K562 (cell line): ENCODE measurements at regions not wholly inside any gene's neighbourhood (a gene's known extent, or its start where the extent isn't known, plus 50 kb on each side); places are given as distances from the start of the nearest gene placed in this dataset.

Experiments
- ATAC-seq: fragments of 200-7000 bp; cut with Tn5 transposase; 3 replicates; pipeline ENCODE4 v1.9.1; 2020; ENCODE audit warnings: moderate library complexity
- BruUV-seq: library from RNA; stranded (reverse); fragments of 400-500 nt; replicated peaks from 2 replicates; lab custom pipeline; 2021; lab: Mats Ljungman, UMichigan
- CTCF ChIA-PET: fragments of 300-600 bp; formaldehyde crosslinking; extraction: SDS; loops from one replicate; lab custom pipeline; 2021; ENCODE audit warnings: low intra/inter-chr PET ratio; lab: Yijun Ruan, JAX
- POLR2A ChIA-PET: fragments of 300-600, 350-650 bp; sonication (Branson Sonifier 250); formaldehyde crosslinking; extraction: SDS; loops from one replicate; lab custom pipeline; 2021; ENCODE audit warnings: antibody characterized with exemption, inconsistent platforms; lab: Yijun Ruan, JAX
- DNase-seq, 4 experiments: peaks; one replicate each; pipeline versions ENCODE4 v3.0.0 to v3.0.0-alpha.2; 2011 to 2018; ENCODE audit warnings: low spot score in 3 of 4, mixed read lengths in 3 of 4; ENCODE audit errors: extremely low read depth in 1 of 4
- FAIRE-seq: peaks from 2 replicates; lab custom pipeline; 2011; peaks lifted over from hg19 to GRCh38; lab: Jason Lieb, UNC
- H2AFZ ChIP-seq: 2 replicates; pipeline ENCODE4 v1.6.0; 2011; ENCODE audit warnings: low read depth, low read length, control low read depth, inconsistent platforms
- H3K27ac ChIP-seq: fragments of 200-600 bp; 3 replicates; pipeline ENCODE4 v1.8.0; 2011; ENCODE audit warnings: low read depth, mild to moderate bottlenecking, control low read depth, inconsistent platforms, low read length, moderate library complexity, mixed read lengths; ENCODE audit errors: extremely low read depth
- H3K27me3 ChIP-seq, 2 experiments: fragments of 300-600 bp in 1 of 2; 2 replicates in 1 of 2; 3 replicates in 1 of 2; pipeline versions ENCODE4 v1.6.0 to v1.8.0; 2011; ENCODE audit warnings: inconsistent platforms in 2 of 2, low read length in 2 of 2, mild to moderate bottlenecking in 1 of 2, mixed read lengths in 1 of 2, moderate library complexity in 1 of 2; ENCODE audit not compliant: control insufficient read depth in 2 of 2, insufficient read depth in 2 of 2
- H3K36me3 ChIP-seq: fragments of 300-600 bp; 3 replicates; pipeline ENCODE4 v1.8.0; 2011; ENCODE audit warnings: mild to moderate bottlenecking, low read length, inconsistent platforms; ENCODE audit not compliant: control insufficient read depth, insufficient read depth
- H3K4me1 ChIP-seq, 2 experiments: fragments of 200-600 bp in 1 of 2; replicated peaks in 1 of 2; 2 replicates in 1 of 2; 3 replicates in 1 of 2; pipeline versions ENCODE4 v1.5.1 to v1.8.0; 2011; ENCODE audit warnings: inconsistent platforms in 2 of 2, low read length in 2 of 2, mild to moderate bottlenecking in 1 of 2, mixed read lengths in 1 of 2, moderate library complexity in 1 of 2; ENCODE audit not compliant: control insufficient read depth in 2 of 2, insufficient read depth in 2 of 2
- H3K4me2 ChIP-seq: 2 replicates; pipeline ENCODE4 v1.6.1; 2011; ENCODE audit warnings: low read length, control low read depth, inconsistent platforms, mixed read lengths; ENCODE audit not compliant: insufficient read depth
- H3K4me3 ChIP-seq: fragments of 200-600 bp; sonication (generic), shearing (Covaris generic); 2 replicates; pipeline ENCODE4 v1.5.1; 2016; ENCODE audit warnings: control low read depth, inconsistent platforms
- H3K79me2 ChIP-seq: fragments of 200-600 bp; 3 replicates; pipeline ENCODE4 v1.8.0; 2011; ENCODE audit warnings: low read length, inconsistent platforms; ENCODE audit not compliant: control insufficient read depth, insufficient read depth
- H3K9ac ChIP-seq, 2 experiments: 2 replicates each; pipeline versions ENCODE4 v1.6.0 to v1.6.1; 2011; ENCODE audit warnings: low read depth in 2 of 2, low read length in 2 of 2, control low read depth in 1 of 2, inconsistent platforms in 1 of 2, mild to moderate bottlenecking in 1 of 2, mixed read lengths in 1 of 2; ENCODE audit not compliant: insufficient read depth in 1 of 2
- H3K9me1 ChIP-seq: one replicate; pipeline ENCODE4 v1.6.0; 2011; ENCODE audit warnings: inconsistent platforms, mild to moderate bottlenecking, low read length, moderate library complexity; ENCODE audit not compliant: control insufficient read depth, insufficient read depth
- H3K9me3 ChIP-seq: replicated peaks from 2 replicates; pipeline ENCODE4 v1.5.1; 2011; ENCODE audit warnings: low read depth, low read length, inconsistent platforms; ENCODE audit not compliant: control insufficient read depth, insufficient read depth
- H4K20me1 ChIP-seq: replicated peaks from 2 replicates; pipeline ENCODE4 v1.6.1; 2011; ENCODE audit warnings: low read length, inconsistent platforms, mixed read lengths; ENCODE audit not compliant: control insufficient read depth, insufficient read depth
- C11orf30 ChIP-seq: fragments of 450-650 bp; IDR thresholded peaks from 2 replicates; pipeline ENCODE4 v1.6.1; 2016; ENCODE audit warnings: low read depth, mild to moderate bottlenecking
- DDX20 ChIP-seq: fragments of 450-650 bp; IDR thresholded peaks from 2 replicates; pipeline ENCODE4 v1.6.1; 2016; ENCODE audit warnings: missing genetic modification characterization, low read depth, mild to moderate bottlenecking, missing compliant biosample characterization, moderate library complexity
- E2F1 ChIP-seq: sonication (generic); formaldehyde crosslinking; IDR thresholded peaks from 2 replicates; pipeline ENCODE4 v1.8.1; 2023; ENCODE audit warnings: mild to moderate bottlenecking, missing genetic modification reagents, moderate library complexity
- ESRRB ChIP-seq: fragments of 250-450 bp; sonication (Bioruptor Pico); IDR thresholded peaks from 2 replicates; pipeline ENCODE4 v1.5.0; 2020; ENCODE audit warnings: mild to moderate bottlenecking, moderate library complexity, borderline replicate concordance
- FOXA1 ChIP-seq: fragments of 450-650 bp; IDR thresholded peaks from 2 replicates; pipeline ENCODE4 v1.6.1; 2016; ENCODE audit warnings: mild to moderate bottlenecking, borderline replicate concordance
- HMG20B ChIP-seq: fragments of 250-450 bp; sonication (Bioruptor Pico); IDR thresholded peaks from 2 replicates; pipeline ENCODE4 v1.5.0; 2021; ENCODE audit warnings: mild to moderate bottlenecking
- MYC ChIP-seq, 2 experiments: fragments of 250-450 bp in 1 of 2; sonication (Bioruptor Pico) in 1 of 2; IDR thresholded peaks; 2 replicates each; pipeline versions ENCODE4 v1.5.1 to v1.6.1; 2012 to 2021; ENCODE audit warnings: low read depth in 2 of 2, borderline replicate concordance in 1 of 2, improper control_type of control experiment in 1 of 2, low read length in 1 of 2, mild to moderate bottlenecking in 1 of 2, moderate library complexity in 1 of 2
- NFIX ChIP-seq: fragments of 250-450 bp; sonication (Bioruptor Pico); IDR thresholded peaks from 2 replicates; pipeline ENCODE4 v1.4.0; 2020; ENCODE audit warnings: low read depth, mild to moderate bottlenecking, moderate library complexity
- NR4A1 ChIP-seq, 2 experiments: fragments of 250-450 bp in 1 of 2; fragments of 450-650 bp in 1 of 2; sonication (Bioruptor Pico) in 1 of 2; IDR thresholded peaks; 2 replicates each; pipeline versions ENCODE4 v1.4.0 to v1.6.1; 2016 to 2020; ENCODE audit warnings: mild to moderate bottlenecking in 2 of 2, missing compliant biosample characterization in 1 of 2, missing genetic modification characterization in 1 of 2, moderate library complexity in 1 of 2
- POU5F1 ChIP-seq: fragments of 150-350 bp; IDR thresholded peaks from 2 replicates; pipeline ENCODE4 v1.6.1; 2014; ENCODE audit warnings: borderline replicate concordance, low read length, low read depth, mild to moderate bottlenecking; ENCODE audit not compliant: partially characterized antibody
- SRF ChIP-seq, 2 experiments: fragments of 250-450, 450-650 bp in 1 of 2; sonication (Bioruptor Pico) in 1 of 2; sonication (generic) in 1 of 2; formaldehyde crosslinking; IDR thresholded peaks; 2 replicates each; pipeline versions ENCODE4 v1.5.0 to v1.5.1; 2020 to 2022; ENCODE audit warnings: mild to moderate bottlenecking in 1 of 2, missing genetic modification reagents in 1 of 2
- SRSF9 ChIP-seq: fragments of 200-400 bp; formaldehyde crosslinking; IDR thresholded peaks from 2 replicates; pipeline ENCODE4 v1.6.1; 2017; ENCODE audit warnings: low read depth, low read length, borderline replicate concordance
- STAT5B ChIP-seq: fragments of 250-450 bp; sonication (Bioruptor Pico); IDR thresholded peaks from 2 replicates; pipeline ENCODE4 v1.8.0; 2021; ENCODE audit warnings: mild to moderate bottlenecking, inconsistent platforms
- TCF7L2 ChIP-seq: fragments of 150-350 bp; IDR thresholded peaks from 2 replicates; pipeline ENCODE4 v1.6.1; 2016; ENCODE audit warnings: low read depth, mild to moderate bottlenecking, low read length, moderate library complexity
- TRIM25 ChIP-seq: fragments of 450-650 bp; IDR thresholded peaks from 2 replicates; pipeline ENCODE4 v1.7.0; 2016; ENCODE audit warnings: borderline replicate concordance
- U2AF1 ChIP-seq: fragments of 200-400 bp; formaldehyde crosslinking; optimal IDR thresholded peaks from 2 replicates; pipeline ENCODE3; 2017; ENCODE audit warnings: mild to moderate bottlenecking, low read depth, low read length, moderate library complexity
- ZBTB2 ChIP-seq: fragments of 450-650 bp; IDR thresholded peaks from 2 replicates; pipeline ENCODE4 v1.6.1; 2016; ENCODE audit warnings: antibody characterized with exemption
- ZNF124 ChIP-seq: sonication (generic); formaldehyde crosslinking; IDR thresholded peaks from 2 replicates; pipeline ENCODE4 v1.8.1; 2022; ENCODE audit warnings: missing genetic modification reagents
- WGBS: fragments of 100-300 bp; shearing (Covaris generic); methylation state at CpG from one replicate; pipeline ENCODE4 v1.1.6; 2016; ENCODE audit warnings: low coverage, mixed read lengths; ENCODE audit not compliant: insufficient coverage; ENCODE audit errors: missing lambda C conversion rate; 5-methylcytosine and 5-hydroxymethylcytosine counted together
- in situ Hi-C: fragments of 300-500 bp; cut with MboI; formaldehyde crosslinking; loops from 4 replicates; pipeline ENCODE4 v1.15.0; 2018; ENCODE audit warnings: inconsistent platforms, mixed read lengths
- intact Hi-C: fragments of 100-400 bp; cut with micrococcal nuclease; formaldehyde crosslinking; loops from 2 replicates; pipeline ENCODE4 v1.14.2; 2022

- TF ChIP-seq SRSF9 (no peak), TRIM25 (no peak)
Observed at GRCh38 chr4:101724093-101724492, 66.4 kb upstream of the BANK1 start (continued).

- no peaks in the 10 kb centered on the region for H4K20me1 ChIP-seq
- no peaks in the 10 kb centered on the region for H3K36me3 ChIP-seq
- H3K4me2 ChIP-seq, result no peak overlapping the region
- intact Hi-C loops (no loop called here), in situ Hi-C loops (no loop called here)
- 0% methylated on average over 3 of the region's 3 CpGs for WGBS
- H3K79me2 ChIP-seq, result no peaks in the 10 kb centered on the region
- H3K27me3 ChIP-seq, result no peaks in the 10 kb centered on the region
- no peak overlapping the region for H3K4me3 ChIP-seq
- FAIRE-seq (no peak), ATAC-seq (no peak), DNase-seq (no peak)
- no peaks in the 10 kb centered on the region for H3K4me1 ChIP-seq
- H3K27ac ChIP-seq, result no peak overlapping the region
- H3K9ac ChIP-seq, result no peak overlapping the region
- BruUV-seq, result no TSS peak
- no peak overlapping the region for H2AFZ ChIP-seq
- no peaks in the 10 kb centered on the region for H3K9me3 ChIP-seq
- no peaks in the 10 kb centered on the region for H3K9me1 ChIP-seq
- CTCF ChIA-PET, result no interaction called here
- POLR2A ChIA-PET, result no interaction called here
- no peak for TF ChIP-seq ESRRB (CRISPR knock-in tag)
- TF ChIP-seq U2AF1, result no peak
- no peak for TF ChIP-seq MYC (IDR thresholded peaks at IDR 0.05; ENCODE audit: low read depth, low read length)
- no peak for TF ChIP-seq MYC (CRISPR knock-in tag; IDR thresholded peaks at IDR 0.05; ENCODE audit: borderline replicate concordance, low read depth)
- TF ChIP-seq POU5F1, result no peak
- TF ChIP-seq ZBTB2, result no peak
- no peak for TF ChIP-seq NFIX (CRISPR knock-in tag)
- no peak for TF ChIP-seq FOXA1
- no peak for TF ChIP-seq TCF7L2
- no peak for TF ChIP-seq DDX20 (tag)
- no peak for TF ChIP-seq ZNF124
- no peak for TF ChIP-seq NR4A1 (CRISPR knock-in tag; IDR thresholded peaks at IDR 0.05)
- TF ChIP-seq NR4A1 (tag; IDR thresholded peaks at IDR 0.05), result no peak
- TF ChIP-seq SRF (CRISPR knock-in tag; IDR thresholded peaks at IDR 0.05), result no peak
- TF ChIP-seq STAT5B, result no peak
- TF ChIP-seq E2F1 (CRISPR knock-in tag), result no peak
- no peak for TF ChIP-seq C11orf30
- no peak for TF ChIP-seq HMG20B (CRISPR knock-in tag)
Observed at GRCh38 chr4:101718810-101719209, 71.7 kb upstream of the BANK1 start.
